GM19395 (cell line): ENCODE measurements at regions not wholly inside any gene's neighbourhood (a gene's known extent, or its start where the extent isn't known, plus 50 kb on each side); places are given as distances from the start of the nearest gene placed in this dataset.

Source experiments
- ATAC-seq: cut with Tn5 transposase; IDR thresholded peaks from one replicate; pipeline ENCODE4 v1.9.1; 2021; ENCODE audit warnings: mild to moderate bottlenecking, moderate library complexity; ENCODE audit not compliant: unreplicated experiment

DNA sequence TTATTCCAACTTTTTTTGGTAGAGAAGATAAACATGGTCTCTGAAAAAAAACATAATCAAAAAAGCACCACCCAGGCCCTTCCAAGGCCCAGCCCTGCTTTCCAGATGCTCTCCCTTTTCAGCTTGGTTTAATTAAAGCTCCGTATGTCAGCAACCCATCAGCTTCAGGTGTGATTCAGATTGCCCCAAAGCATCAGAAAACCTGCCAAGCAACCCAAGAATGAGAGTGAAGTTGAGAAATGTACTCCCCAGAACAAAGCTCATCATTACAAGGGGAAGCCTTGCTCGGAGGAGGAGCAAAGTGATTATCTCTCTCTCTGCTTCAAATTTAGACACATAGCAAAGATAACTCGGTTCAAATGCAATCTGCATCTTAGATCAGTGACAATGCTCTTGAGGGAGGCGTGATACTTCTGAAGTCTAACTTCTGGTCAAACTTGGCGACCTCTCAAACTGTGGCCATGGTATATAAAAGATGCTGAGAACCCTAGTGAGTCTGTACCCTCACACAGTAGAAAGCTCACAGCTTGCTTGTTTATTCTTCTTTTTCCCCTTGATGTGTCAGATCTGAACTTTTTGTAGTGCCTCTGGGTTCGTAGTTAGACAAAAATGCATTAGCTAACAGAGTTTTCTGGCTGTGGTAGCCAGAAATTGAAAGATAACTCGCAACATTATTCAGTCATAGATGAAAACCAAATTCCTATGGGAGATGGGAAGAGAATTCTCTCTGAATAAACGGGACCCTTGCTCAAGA is 63.3 kb upstream of the ZC3H11B start:
- ATAC-seq, result no peak

DNA sequence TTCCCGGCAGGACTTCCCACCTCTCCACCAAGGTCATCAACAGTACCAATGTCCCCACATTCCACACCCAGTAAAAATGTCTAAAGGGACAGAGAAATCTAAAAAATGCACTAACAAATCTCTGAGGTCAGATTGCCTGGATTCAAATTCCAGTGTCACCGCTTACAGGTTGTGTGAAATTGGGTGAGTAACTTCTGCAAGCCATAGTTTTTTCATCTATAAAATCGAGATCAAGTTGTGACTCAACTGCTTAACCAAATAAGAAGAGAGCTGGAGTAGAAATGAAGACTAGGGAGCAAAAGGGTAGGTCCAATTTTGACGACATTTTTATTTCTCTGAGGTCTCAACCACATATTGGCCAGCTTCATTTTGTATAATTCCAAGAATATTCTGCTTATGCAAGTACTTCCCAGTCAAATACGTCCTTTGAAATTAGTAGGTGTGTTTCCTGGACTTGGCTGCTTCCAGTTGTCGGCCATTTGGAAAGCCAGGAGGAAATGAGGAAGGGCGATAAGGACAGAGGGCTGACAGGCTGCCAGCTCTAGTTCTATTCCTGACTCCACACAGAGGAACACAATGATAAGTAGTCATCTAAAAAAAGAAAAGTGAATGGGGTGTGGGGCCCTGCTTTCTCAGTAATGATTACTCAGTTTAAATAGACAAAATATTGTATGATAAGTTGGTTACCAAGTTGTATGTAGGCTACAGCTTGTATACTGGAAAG is 57.7 kb upstream of the ZC3H11B start:
- ATAC-seq, result no peak

DNA sequence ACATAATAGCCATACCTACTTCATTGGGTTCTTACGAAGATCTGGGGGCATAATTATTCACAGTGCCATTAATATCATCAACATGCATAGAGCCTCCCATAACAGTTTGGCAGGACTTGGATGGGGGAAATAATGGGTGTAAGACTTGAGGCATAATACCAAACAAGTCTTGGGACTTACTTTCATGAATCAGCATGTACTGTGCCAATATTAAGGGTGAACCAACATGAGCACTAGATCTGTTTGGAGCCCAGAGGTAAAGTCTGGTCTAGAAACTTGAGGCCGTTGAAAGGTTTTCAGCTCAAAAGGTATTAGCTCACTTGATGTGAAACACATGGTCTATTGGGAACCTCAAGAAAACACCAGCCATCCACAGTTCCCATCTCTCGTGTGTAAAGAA is 56.7 kb upstream of the ZC3H11B start:
- ATAC-seq, result no peak

DNA sequence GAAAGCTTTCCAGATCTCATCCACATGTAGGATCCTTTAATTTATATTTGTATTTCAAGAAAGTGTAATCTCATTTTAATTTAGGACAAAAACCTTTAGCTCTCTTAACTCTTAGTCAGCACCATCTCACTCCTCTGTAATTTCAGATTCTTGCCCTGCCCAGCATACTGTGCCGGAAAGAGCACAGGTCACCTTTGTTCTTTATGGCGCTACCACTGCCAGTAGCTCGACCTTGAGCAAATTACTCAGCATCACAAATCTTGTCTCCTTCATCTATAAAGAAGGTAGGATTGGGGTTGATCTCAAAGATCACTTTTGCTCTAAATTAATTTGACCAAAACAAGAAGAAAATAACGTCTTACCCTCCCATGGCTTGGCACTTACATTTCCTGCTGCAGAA is 56.1 kb upstream of the ZC3H11B start:
- ATAC-seq, result no peak

DNA sequence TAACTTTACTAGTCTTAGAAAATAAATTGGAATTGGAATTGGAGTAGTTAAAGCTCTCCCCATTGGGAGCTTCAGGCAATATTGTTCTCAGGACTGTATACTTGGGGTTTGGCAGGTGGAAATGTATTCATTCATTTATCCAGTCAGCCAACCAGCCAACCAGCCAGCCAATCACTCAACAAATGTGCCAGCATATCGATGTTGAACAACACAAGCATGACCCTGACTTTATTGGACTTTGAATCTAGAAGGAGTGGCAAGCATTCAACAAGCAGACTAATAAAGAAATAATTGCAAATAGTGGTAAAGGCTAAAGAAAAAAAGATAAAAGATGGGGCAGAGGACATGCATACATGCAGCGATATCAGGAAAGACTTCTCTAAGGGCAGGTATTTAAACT is 55.5 kb upstream of the ZC3H11B start:
- ATAC-seq, result no peak

DNA sequence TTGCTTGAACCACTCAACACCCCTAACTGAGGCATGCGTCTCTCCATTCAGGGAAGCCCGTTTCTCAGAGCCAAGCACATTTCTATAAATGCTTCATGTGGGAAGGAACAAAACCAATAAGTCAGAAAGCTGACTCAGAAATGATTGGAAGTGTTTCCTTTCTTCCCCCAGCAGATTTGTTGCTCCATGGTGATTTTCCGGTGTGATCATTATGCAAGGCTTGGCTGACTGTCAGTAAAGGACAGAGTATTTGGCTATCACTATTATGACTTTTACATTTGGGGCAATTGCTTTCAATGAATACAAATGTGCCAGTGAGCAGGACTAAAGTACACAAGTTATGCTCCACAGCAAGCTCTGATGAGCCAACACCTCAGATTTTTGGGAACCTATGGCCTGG is 53.3 kb upstream of the ZC3H11B start:
- no peak for ATAC-seq

DNA sequence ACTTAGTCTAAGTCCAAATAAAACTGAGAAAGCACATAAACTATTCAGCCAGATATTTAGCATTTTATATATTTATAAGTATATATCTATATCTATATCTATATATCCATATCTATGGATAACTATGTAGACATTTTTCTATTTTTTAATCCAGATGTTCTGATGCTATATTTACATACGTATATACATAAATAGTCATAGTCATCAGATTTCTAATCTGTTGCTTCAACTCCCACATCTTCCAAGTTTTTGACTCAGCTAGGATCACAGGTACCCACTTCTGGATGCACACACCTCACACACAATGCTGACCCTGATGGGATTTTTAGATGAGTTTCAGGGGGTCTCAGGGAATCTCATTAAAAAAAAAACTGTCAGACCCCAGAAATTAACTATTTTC is 52.2 kb upstream of the ZC3H11B start:
- no peak for ATAC-seq

DNA sequence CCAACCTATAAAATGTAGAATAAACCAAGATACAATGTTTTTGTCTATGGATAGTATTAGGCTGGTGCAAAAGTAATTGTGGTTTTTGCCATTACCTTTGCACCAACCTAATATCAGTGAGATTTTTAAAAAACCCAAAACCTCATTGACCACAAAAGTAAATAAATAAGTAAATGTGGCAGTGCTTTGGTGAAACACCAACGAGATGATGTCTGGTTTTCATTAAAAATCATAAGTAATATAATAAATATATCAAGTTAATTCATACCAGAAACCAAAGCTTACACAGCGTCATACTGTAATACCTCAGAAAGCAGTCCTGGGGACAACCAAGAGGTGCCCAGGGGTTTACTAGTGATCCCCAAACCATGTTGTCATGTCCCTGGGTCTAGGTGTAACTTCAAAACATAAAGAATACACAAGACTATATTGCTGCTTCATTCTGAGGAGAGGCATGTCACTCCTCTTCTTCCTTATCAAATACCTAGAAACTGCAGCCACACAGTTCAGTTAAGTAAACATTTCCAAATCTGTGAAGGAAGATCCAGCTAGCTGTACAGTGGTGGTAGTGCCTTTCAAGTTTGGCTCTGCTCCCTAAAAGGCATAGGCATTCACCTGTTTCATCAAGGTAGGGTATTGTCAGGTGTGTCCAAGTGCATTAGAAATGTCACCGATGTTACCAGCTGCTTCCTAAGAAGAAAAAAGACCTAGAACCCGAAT is 51.6 kb upstream of the ZC3H11B start:
- no peak for ATAC-seq
